Ishikawa (cell line): ENCODE measurements at regions not wholly inside any gene's neighbourhood (a gene's known extent, or its start where the extent isn't known, plus 50 kb on each side); places are given as distances from the start of the nearest gene placed in this dataset.

Experiments
- CEBPB ChIP-seq: IDR thresholded peaks from 2 replicates; pipeline ENCODE4 v1.6.1; 2012
- CREB1 ChIP-seq: IDR thresholded peaks from 2 replicates; pipeline ENCODE4 v1.6.1; 2012; ENCODE audit warnings: low read depth
- EGR1 ChIP-seq: IDR thresholded peaks from 2 replicates; pipeline ENCODE4 v1.6.1; 2012
- EP300 ChIP-seq: IDR thresholded peaks from 2 replicates; pipeline ENCODE4 v1.6.1; 2012; ENCODE audit warnings: borderline replicate concordance
- FOXM1 ChIP-seq: IDR thresholded peaks from 2 replicates; pipeline ENCODE4 v1.6.1; 2012; ENCODE audit warnings: low read depth, borderline replicate concordance
- MAX ChIP-seq: IDR thresholded peaks from 2 replicates; pipeline ENCODE4 v1.6.1; 2012
- RAD21 ChIP-seq: IDR thresholded peaks from 2 replicates; pipeline ENCODE4 v1.6.1; 2012; ENCODE audit warnings: low read depth
- REST ChIP-seq: IDR thresholded peaks from 2 replicates; pipeline ENCODE4 v1.6.1; 2012; ENCODE audit warnings: low read depth, mild to moderate bottlenecking
- TAF1 ChIP-seq: IDR thresholded peaks from 2 replicates; pipeline ENCODE4 v1.6.1; 2012; ENCODE audit warnings: low read depth, mild to moderate bottlenecking
- TCF12 ChIP-seq: IDR thresholded peaks from 2 replicates; pipeline ENCODE4 v1.6.1; 2012; ENCODE audit warnings: low read depth
- YY1 ChIP-seq: IDR thresholded peaks from 2 replicates; pipeline ENCODE4 v1.6.1; 2012; ENCODE audit warnings: low read depth
- ZBTB7A ChIP-seq: IDR thresholded peaks from 2 replicates; pipeline ENCODE4 v1.6.1; 2012; ENCODE audit warnings: low read depth
- TF ChIP-seq, protein P1 (sequence below): IDR thresholded peaks from 2 replicates; pipeline ENCODE4 v1.6.1; 2012

DNA sequence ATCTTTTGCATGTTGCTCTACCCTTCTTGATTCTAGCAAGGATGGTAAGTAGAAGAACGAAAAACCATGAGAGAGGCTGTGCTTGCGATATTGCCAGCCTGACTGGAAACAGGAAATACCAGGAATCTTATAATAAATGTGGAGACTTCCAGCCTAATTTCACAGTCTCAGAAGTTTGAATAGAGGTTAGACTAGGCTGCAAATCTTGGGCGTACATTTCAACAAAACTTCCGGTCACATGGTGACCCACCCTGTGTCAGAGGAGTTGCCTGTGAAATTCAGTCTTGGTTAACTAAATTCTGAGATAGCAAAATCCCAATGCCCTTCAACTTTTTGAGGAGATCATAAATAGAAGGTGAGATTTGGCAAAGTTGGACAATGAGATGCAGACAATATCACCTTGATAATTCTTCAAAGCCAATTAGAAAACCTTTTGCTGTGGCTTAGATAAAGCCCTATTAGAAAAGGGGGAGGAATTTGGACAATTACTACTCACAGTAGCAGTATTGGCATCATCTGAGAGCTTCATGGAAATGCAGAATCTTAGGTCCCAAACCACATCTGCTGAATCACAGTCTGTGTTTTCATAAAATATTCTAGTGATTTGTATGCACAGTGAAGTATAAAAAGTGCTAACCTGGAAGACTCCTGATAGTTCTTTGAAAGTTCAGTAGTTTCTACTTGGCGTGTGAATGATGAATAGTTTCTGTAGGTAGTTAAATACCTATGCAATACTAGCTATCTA, 262.0 kb upstream of the JAG1 start:
- TF ChIP-seq MAX (no peak), CREB1 (no peak), REST (no peak), TAF1 (no peak), FOXM1 (no peak), YY1 (no peak), EGR1 (no peak), EP300 (peak; percentile 20; the same call in 1 of the 2 replicates), ZBTB7A (no peak), RAD21 (no peak), CEBPB (no peak), TCF12 (no peak)
- TF ChIP-seq, protein P1, sequence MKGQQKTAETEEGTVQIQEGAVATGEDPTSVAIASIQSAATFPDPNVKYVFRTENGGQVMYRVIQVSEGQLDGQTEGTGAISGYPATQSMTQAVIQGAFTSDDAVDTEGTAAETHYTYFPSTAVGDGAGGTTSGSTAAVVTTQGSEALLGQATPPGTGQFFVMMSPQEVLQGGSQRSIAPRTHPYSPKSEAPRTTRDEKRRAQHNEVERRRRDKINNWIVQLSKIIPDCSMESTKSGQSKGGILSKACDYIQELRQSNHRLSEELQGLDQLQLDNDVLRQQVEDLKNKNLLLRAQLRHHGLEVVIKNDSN: peak; percentile 74
